ENCODE measurements at regions not wholly inside any gene's neighbourhood (a gene's known extent, or its start where the extent isn't known, plus 50 kb on each side); places are given as distances from the start of the nearest gene placed in this dataset.

GRCh38 chr7:25308246-25308645 lies 80.0 kb upstream of the NPVF start:
- TF ChIP-seq CTCF (IDR thresholded peaks at IDR 0.05) (no peak), EP300 (IDR thresholded peaks at IDR 0.05) (no peak), POLR2A (IDR thresholded peaks at IDR 0.05) (no peak)
